HL-60 (cell line): ENCODE measurements at regions not wholly inside any gene's neighbourhood (a gene's known extent, or its start where the extent isn't known, plus 50 kb on each side); places are given as distances from the start of the nearest gene placed in this dataset.

Experiments
- GABPA ChIP-seq: IDR thresholded peaks from 2 replicates; pipeline ENCODE4 v1.6.1; 2012; ENCODE audit warnings: low read depth
- POLR2AphosphoS5 ChIP-seq: IDR thresholded peaks from 2 replicates; pipeline ENCODE4 v1.6.1; 2012; ENCODE audit warnings: low read depth
- SPI1 ChIP-seq: IDR thresholded peaks from 2 replicates; pipeline ENCODE4 v1.6.1; 2012; ENCODE audit warnings: low read depth, mild to moderate bottlenecking, borderline replicate concordance
- TF ChIP-seq, protein P1 (sequence below): IDR thresholded peaks from one replicate; pipeline ENCODE4 v1.5.1; 2011; ENCODE audit warnings: low read length, control low read depth, inconsistent platforms; ENCODE audit not compliant: insufficient read depth

DNA sequence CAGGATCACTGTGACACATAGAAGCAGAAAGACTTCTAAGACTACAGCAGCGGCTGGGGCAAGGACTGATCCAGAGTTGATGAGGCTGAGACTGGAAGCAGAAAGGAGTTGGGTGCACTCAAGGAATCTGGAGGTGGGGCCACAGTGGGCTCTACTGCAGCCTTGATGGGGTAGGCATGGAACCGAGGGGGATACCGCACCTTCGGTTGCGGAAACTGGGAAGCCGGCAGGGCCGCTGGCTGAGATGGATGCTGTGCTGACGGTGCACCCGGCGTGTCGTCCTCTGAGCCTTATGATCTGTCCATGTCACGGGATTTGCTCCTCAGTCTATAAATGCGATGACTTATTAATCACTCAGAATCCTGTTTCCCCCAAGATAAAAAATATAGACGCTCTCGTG is 473.5 kb upstream of the MYT1L start:
- no peak for TF ChIP-seq GABPA
- TF ChIP-seq, protein P1, sequence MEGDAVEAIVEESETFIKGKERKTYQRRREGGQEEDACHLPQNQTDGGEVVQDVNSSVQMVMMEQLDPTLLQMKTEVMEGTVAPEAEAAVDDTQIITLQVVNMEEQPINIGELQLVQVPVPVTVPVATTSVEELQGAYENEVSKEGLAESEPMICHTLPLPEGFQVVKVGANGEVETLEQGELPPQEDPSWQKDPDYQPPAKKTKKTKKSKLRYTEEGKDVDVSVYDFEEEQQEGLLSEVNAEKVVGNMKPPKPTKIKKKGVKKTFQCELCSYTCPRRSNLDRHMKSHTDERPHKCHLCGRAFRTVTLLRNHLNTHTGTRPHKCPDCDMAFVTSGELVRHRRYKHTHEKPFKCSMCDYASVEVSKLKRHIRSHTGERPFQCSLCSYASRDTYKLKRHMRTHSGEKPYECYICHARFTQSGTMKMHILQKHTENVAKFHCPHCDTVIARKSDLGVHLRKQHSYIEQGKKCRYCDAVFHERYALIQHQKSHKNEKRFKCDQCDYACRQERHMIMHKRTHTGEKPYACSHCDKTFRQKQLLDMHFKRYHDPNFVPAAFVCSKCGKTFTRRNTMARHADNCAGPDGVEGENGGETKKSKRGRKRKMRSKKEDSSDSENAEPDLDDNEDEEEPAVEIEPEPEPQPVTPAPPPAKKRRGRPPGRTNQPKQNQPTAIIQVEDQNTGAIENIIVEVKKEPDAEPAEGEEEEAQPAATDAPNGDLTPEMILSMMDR = no peak
- no peak for TF ChIP-seq POLR2AphosphoS5
- no peak for TF ChIP-seq SPI1
